ENCODE measurements at regions not wholly inside any gene's neighbourhood (a gene's known extent, or its start where the extent isn't known, plus 50 kb on each side); places are given as distances from the start of the nearest gene placed in this dataset.
A peak's percentile ranks its signal among the peaks of the same experiment; 100 is the strongest.

DNA sequence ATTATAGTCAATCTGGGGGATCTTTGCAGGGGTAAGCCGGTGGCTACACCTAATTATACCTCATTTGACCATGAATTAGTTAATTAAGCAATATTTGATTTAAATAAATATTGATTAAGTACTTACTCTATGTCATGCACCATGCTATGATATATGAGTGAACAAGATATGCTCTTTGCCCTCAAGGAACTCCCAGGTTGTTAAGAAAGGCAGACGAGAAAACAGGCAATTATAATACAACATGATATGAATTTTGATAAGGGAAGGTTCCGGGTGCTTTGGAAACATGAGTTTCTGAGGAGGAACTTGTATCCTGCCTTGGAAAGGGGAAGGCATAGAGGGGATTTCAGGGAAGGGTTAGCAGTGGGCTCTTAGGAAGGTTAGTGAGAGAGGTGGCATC lies 412.9 kb downstream of the WDR72 start:
- Histone ChIP-seq H3K27me3 (ENCODE audit: control insufficient read depth in 3 of 3, insufficient read depth in 3 of 3, low read length in 3 of 3) (peaks cover 0 to 4% (median 2%) of the 10 kb centered on the region in 3 donors), H3K4me3 (ENCODE audit: low read depth in 1 of 3, low read length in 3 of 3) (no peak overlapping the region), H3K4me1 (ENCODE audit: control insufficient read depth in 3 of 3, insufficient read depth in 2 of 3, low read depth in 1 of 3, low read length in 2 of 3) (no peaks in the 10 kb centered on the region), H3K36me3 (ENCODE audit: control insufficient read depth in 3 of 3, insufficient read depth in 2 of 3, low read depth in 1 of 3, low read length in 3 of 3) (no peaks in the 10 kb centered on the region), H3K27ac (ENCODE audit: low read depth in 1 of 3, low read length in 2 of 3) (no peak overlapping the region), H3K9me3 (ENCODE audit: control insufficient read depth in 2 of 2, insufficient read depth in 1 of 2, low read depth in 1 of 2, low read length in 1 of 2) (no peaks in the 10 kb centered on the region)
- FAIRE-seq (no peak), DNase-seq (peak in 1 of 2 donors; percentile 40)
- WGBS, 3 donors = 12 to 56% (median 37%) methylated on average over 3 of the region's 3 CpGs

DNA sequence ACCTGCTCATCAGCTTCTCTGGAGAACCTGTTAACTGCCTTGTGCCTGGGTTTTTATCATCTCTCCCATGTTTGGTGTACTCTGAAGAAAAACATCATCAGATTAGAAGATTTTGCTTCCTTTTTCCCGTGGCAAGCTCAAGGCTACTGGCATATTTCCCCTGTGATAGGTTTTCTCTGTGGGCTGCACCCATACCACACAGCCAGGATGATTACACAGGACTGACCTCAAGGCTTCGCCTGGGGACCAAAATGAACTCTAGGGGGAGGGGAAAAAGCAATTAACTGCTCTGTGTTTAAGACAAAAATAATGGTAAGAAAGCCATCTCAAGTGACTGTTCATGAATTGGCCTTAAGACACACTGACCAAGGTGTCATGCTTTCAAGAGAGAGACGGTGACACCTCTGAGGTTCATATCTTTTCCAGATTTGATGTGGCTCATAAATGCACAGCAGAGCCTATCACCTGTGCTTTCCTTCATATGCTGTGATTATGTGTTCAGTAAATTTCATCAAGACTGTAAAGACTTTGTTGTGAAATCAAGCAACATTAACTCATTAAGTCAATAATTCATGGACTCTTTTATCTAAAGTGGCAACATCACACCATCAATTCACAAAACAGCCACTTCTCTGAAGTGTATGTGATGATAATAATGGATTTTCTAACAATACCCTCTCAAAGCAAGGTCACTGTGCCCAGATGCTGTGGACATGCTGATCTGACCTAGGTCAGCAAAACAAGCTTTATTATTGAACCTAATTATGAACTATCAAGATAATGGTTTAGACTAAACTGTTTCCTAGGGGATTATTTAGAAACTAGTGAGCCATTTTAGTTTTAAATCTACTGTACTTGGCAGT lies 427.9 kb downstream of the WDR72 start:
- 30 to 40% (median 33%) methylated on average over 3 of the region's 3 CpGs for WGBS, 3 donors
- no peak for FAIRE-seq
- H3K4me3 ChIP-seq (ENCODE audit: low read depth in 1 of 3, low read length in 3 of 3) = no peak overlapping the region

DNA sequence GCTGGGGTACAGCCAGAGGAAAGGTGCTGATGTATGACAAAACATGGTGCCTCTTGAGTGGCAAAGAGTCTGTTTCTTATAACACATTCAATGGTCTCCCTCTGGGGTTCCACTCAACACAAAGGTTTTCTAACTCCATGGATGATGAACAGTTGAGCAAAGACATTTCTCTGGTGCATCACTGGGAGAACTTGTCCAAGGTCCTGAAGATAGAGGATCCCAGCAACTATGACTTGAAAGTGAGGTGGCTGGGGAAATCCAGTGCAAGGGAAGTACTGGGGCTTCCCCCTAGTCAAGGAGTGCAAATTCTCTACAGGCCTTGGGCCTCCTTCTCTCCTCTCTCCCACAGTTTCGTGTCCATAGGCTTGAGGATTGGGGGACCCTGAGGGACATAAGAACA lies 431.1 kb downstream of the WDR72 start:
- Histone ChIP-seq H3K36me3 (ENCODE audit: control insufficient read depth in 3 of 3, insufficient read depth in 2 of 3, low read depth in 1 of 3, low read length in 3 of 3) (no peaks in the 10 kb centered on the region), H3K27me3 (ENCODE audit: control insufficient read depth in 3 of 3, insufficient read depth in 3 of 3, low read length in 3 of 3) (no peaks in the 10 kb centered on the region), H3K27ac (ENCODE audit: low read depth in 1 of 3, low read length in 2 of 3) (no peak overlapping the region), H3K4me1 (ENCODE audit: control insufficient read depth in 3 of 3, insufficient read depth in 2 of 3, low read depth in 1 of 3, low read length in 2 of 3) (no peaks in the 10 kb centered on the region), H3K4me3 (ENCODE audit: low read depth in 1 of 3, low read length in 3 of 3) (no peak overlapping the region), H3K9me3 (ENCODE audit: control insufficient read depth in 2 of 2, insufficient read depth in 1 of 2, low read depth in 1 of 2, low read length in 1 of 2) (no peaks in the 10 kb centered on the region)
- WGBS, 3 donors = 13 to 40% (median 17%) methylated on average over 1 of the region's 1 CpG
- FAIRE-seq (no peak), DNase-seq (no peak)

More for the DNA sequence above, 427.9 kb downstream of the WDR72 start:
- no peaks in the 10 kb centered on the region for H3K36me3 ChIP-seq (ENCODE audit: control insufficient read depth in 3 of 3, insufficient read depth in 2 of 3, low read depth in 1 of 3, low read length in 3 of 3)
- no peaks in the 10 kb centered on the region for H3K4me1 ChIP-seq (ENCODE audit: control insufficient read depth in 3 of 3, insufficient read depth in 2 of 3, low read depth in 1 of 3, low read length in 2 of 3)
- DNase-seq = no peak
- no peaks in the 10 kb centered on the region for H3K9me3 ChIP-seq (ENCODE audit: control insufficient read depth in 2 of 2, insufficient read depth in 1 of 2, low read depth in 1 of 2, low read length in 1 of 2)
- no peak overlapping the region for H3K27ac ChIP-seq (ENCODE audit: low read depth in 1 of 3, low read length in 2 of 3)
- no peaks in the 10 kb centered on the region for H3K27me3 ChIP-seq (ENCODE audit: control insufficient read depth in 3 of 3, insufficient read depth in 3 of 3, low read length in 3 of 3)

DNA sequence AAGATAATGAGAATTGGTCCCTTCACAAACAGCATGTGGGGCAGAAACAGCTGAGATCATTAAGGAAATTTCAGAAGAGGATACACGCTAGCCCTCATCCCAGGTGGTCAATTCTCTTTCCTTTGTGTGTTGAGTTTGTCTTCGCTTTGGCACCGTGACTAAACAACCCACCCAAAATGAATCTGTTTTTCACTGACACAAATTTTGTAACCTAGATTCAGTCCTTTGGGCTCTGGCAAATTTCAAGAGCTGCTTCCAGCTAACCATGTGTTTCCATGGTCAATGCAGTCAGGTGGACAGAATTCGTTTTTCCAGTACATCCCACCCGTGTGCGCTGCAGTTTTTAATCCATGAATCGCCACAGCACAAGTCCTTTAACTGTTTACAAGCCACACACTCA lies 435.4 kb downstream of the WDR72 start:
- DNase-seq (no peak), FAIRE-seq (no peak)
- Histone ChIP-seq H3K4me1 (ENCODE audit: control insufficient read depth in 3 of 3, insufficient read depth in 2 of 3, low read depth in 1 of 3, low read length in 2 of 3) (no peaks in the 10 kb centered on the region), H3K27me3 (ENCODE audit: control insufficient read depth in 3 of 3, insufficient read depth in 3 of 3, low read length in 3 of 3) (no peaks in the 10 kb centered on the region), H3K9me3 (ENCODE audit: control insufficient read depth in 2 of 2, insufficient read depth in 1 of 2, low read depth in 1 of 2, low read length in 1 of 2) (no peaks in the 10 kb centered on the region), H3K36me3 (ENCODE audit: control insufficient read depth in 3 of 3, insufficient read depth in 2 of 3, low read depth in 1 of 3, low read length in 3 of 3) (no peaks in the 10 kb centered on the region), H3K4me3 (ENCODE audit: low read depth in 1 of 3, low read length in 3 of 3) (no peak overlapping the region), H3K27ac (ENCODE audit: low read depth in 1 of 3, low read length in 2 of 3) (no peak overlapping the region)
- WGBS, 3 donors = 75 to 86% (median 85%) methylated on average over 7 of the region's 7 CpGs

DNA sequence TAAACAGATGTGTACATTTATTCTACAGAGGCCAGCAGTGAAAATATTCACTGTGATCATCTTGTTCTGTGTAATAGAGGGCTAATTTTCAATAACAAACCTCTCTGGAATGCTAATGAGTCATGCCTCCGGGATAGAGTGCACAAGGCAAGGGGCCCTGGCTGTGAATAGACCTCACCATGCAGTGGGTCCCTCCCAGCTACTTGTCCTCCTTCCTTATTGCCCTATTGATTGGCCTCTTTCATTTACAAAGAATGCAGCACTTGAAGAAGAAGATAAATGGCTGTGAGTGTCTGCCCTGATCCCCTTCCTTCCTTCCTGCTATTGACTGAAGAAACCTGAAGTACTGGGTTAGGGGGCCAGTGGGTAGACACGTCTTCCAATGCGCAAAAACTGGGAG lies 436.3 kb downstream of the WDR72 start:
- DNase-seq = peak; percentile 28 to 56
- no peak overlapping the region for H3K4me3 ChIP-seq (ENCODE audit: low read depth in 1 of 3, low read length in 3 of 3)
- H3K4me1 ChIP-seq (ENCODE audit: control insufficient read depth in 3 of 3, insufficient read depth in 2 of 3, low read depth in 1 of 3, low read length in 2 of 3) = no peaks in the 10 kb centered on the region
- H3K27me3 ChIP-seq (ENCODE audit: control insufficient read depth in 3 of 3, insufficient read depth in 3 of 3, low read length in 3 of 3) = no peaks in the 10 kb centered on the region
- H3K9me3 ChIP-seq (ENCODE audit: control insufficient read depth in 2 of 2, insufficient read depth in 1 of 2, low read depth in 1 of 2, low read length in 1 of 2) = no peaks in the 10 kb centered on the region
- no peak for FAIRE-seq
- H3K27ac ChIP-seq (ENCODE audit: low read depth in 1 of 3, low read length in 2 of 3) = no peak overlapping the region
- H3K36me3 ChIP-seq (ENCODE audit: control insufficient read depth in 3 of 3, insufficient read depth in 2 of 3, low read depth in 1 of 3, low read length in 3 of 3) = no peaks in the 10 kb centered on the region
- 27 to 44% (median 40%) methylated on average over 3 of the region's 3 CpGs for WGBS, 3 donors

DNA sequence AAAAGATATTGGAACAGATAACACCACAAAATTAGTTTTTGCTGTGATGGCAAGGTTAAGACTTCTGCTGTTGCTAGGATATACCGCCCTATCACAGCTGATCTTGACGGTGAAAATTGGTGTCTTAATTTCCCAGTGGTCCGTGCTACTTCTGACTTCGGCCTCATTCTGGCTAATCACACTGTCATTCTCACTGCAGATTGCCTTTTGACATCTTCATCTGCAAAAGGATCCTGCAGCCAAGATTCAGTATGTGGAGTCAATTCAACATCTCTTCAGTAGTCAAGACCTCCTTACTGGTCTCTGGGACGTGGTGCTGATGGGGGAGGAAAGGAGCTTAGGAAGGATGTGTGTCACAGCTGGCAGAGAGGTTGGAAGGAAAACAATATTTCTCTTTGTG lies 438.6 kb downstream of the WDR72 start:
- WGBS, 3 donors = 82 to 85% (median 84%) methylated on average over 5 of the region's 5 CpGs
- no peak overlapping the region for H3K27ac ChIP-seq (ENCODE audit: low read depth in 1 of 3, low read length in 2 of 3)
- no peaks in the 10 kb centered on the region for H3K36me3 ChIP-seq (ENCODE audit: control insufficient read depth in 3 of 3, insufficient read depth in 2 of 3, low read depth in 1 of 3, low read length in 3 of 3)
- no peaks in the 10 kb centered on the region for H3K27me3 ChIP-seq (ENCODE audit: control insufficient read depth in 3 of 3, insufficient read depth in 3 of 3, low read length in 3 of 3)
- no peak overlapping the region for H3K4me3 ChIP-seq (ENCODE audit: low read depth in 1 of 3, low read length in 3 of 3)
- DNase-seq = no peak
- no peak for FAIRE-seq
- no peaks in the 10 kb centered on the region for H3K4me1 ChIP-seq (ENCODE audit: control insufficient read depth in 3 of 3, insufficient read depth in 2 of 3, low read depth in 1 of 3, low read length in 2 of 3)
- no peaks in the 10 kb centered on the region for H3K9me3 ChIP-seq (ENCODE audit: control insufficient read depth in 2 of 2, insufficient read depth in 1 of 2, low read depth in 1 of 2, low read length in 1 of 2)

DNA sequence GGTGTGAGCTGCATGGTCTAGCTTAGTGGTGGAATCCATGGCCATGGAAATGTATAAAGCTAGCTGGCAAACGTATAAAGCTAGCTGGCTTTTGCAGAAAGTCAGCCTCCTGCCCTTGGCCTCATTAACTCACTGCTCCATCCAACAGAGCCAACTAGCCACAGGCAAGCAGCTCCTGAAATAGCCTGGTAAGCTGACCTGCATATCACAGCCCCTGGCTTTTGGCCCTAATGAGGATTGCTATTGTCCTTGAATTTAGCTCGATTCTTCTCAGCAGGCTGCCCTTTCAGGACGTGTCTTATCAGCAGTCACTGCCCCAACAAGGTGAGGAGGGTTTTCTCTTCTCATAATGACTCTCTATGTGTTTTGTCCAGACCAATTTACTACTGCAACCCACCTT lies 446.8 kb downstream of the WDR72 start:
- H3K27ac ChIP-seq (ENCODE audit: low read depth in 1 of 3, low read length in 2 of 3) = no peak overlapping the region
- DNase-seq = no peak
- WGBS, 3 donors = 24 to 42% (median 33%) methylated on average over 3 of the region's 3 CpGs
- H3K36me3 ChIP-seq (ENCODE audit: control insufficient read depth in 3 of 3, insufficient read depth in 2 of 3, low read depth in 1 of 3, low read length in 3 of 3) = no peaks in the 10 kb centered on the region
- no peak for FAIRE-seq
- H3K9me3 ChIP-seq (ENCODE audit: control insufficient read depth in 2 of 2, insufficient read depth in 1 of 2, low read depth in 1 of 2, low read length in 1 of 2) = no peaks in the 10 kb centered on the region
- no peaks in the 10 kb centered on the region for H3K4me1 ChIP-seq (ENCODE audit: control insufficient read depth in 3 of 3, insufficient read depth in 2 of 3, low read depth in 1 of 3, low read length in 2 of 3)
- no peak overlapping the region for H3K4me3 ChIP-seq (ENCODE audit: low read depth in 1 of 3, low read length in 3 of 3)
- no peaks in the 10 kb centered on the region for H3K27me3 ChIP-seq (ENCODE audit: control insufficient read depth in 3 of 3, insufficient read depth in 3 of 3, low read length in 3 of 3)

DNA sequence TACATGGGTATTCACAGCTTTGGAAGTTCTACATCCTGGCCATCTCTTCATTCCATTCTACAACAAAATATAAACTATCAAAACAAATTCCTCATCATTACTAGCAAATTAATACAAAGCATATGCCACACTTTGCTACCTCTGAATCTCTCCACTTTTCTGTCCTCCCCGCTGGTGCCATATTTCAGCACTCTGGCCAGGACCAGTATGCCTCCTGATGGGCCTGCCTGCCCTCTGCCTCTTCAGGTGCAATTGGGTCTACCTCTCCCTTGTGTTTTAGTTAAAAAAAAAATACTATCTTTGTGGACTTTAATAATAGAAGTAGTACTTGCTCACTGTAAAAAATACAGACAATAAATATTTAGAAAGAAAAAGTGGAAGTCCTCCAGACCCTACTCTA lies 448.8 kb downstream of the WDR72 start:
- FAIRE-seq = no peak
- Histone ChIP-seq H3K36me3 (ENCODE audit: control insufficient read depth in 3 of 3, insufficient read depth in 2 of 3, low read depth in 1 of 3, low read length in 3 of 3) (no peaks in the 10 kb centered on the region), H3K27me3 (ENCODE audit: control insufficient read depth in 3 of 3, insufficient read depth in 3 of 3, low read length in 3 of 3) (no peaks in the 10 kb centered on the region), H3K4me1 (ENCODE audit: control insufficient read depth in 3 of 3, insufficient read depth in 2 of 3, low read depth in 1 of 3, low read length in 2 of 3) (no peaks in the 10 kb centered on the region), H3K9me3 (ENCODE audit: control insufficient read depth in 2 of 2, insufficient read depth in 1 of 2, low read depth in 1 of 2, low read length in 1 of 2) (no peaks in the 10 kb centered on the region), H3K27ac (ENCODE audit: low read depth in 1 of 3, low read length in 2 of 3) (no peak overlapping the region), H3K4me3 (ENCODE audit: low read depth in 1 of 3, low read length in 3 of 3) (no peak overlapping the region)
- 82 to 95% (median 91%) methylated on average over 1 of the region's 1 CpG for WGBS, 3 donors
- DNase-seq = no peak
